SH-SY5Y (cell line): ENCODE measurements at regions not wholly inside any gene's neighbourhood (a gene's known extent, or its start where the extent isn't known, plus 50 kb on each side); places are given as distances from the start of the nearest gene placed in this dataset.

Source experiments
- GATA2 ChIP-seq: IDR thresholded peaks from 2 replicates; pipeline ENCODE4 v1.6.1; 2011; ENCODE audit warnings: mild to moderate bottlenecking, low read depth, low read length
- GATA3 ChIP-seq: IDR thresholded peaks from 2 replicates; pipeline ENCODE4 v1.6.1; 2011; ENCODE audit warnings: low read depth, mild to moderate bottlenecking, low read length, moderate library complexity

DNA sequence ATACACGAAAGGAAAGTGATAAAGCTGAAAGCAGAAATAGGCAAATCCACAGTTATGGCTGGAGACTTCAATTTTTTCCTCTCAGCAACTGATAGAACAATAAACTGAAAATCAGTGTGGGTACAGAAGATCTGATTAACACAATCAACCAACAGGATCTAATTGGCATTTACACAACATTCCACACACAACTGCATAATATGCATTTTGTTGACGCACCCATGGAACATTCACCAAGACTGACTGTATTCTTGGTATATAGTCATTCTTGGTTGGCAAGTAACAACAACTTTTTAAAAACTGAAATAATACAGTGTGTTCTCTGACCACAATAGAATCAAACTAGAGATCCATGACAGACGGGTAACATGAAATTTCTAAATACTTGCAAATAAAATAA, 218.7 kb upstream of the S1PR3 start:
- no peak for TF ChIP-seq GATA2
- no peak for TF ChIP-seq GATA3
